ENCODE measurements at regions not wholly inside any gene's neighbourhood (a gene's known extent, or its start where the extent isn't known, plus 50 kb on each side); places are given as distances from the start of the nearest gene placed in this dataset.

DNA sequence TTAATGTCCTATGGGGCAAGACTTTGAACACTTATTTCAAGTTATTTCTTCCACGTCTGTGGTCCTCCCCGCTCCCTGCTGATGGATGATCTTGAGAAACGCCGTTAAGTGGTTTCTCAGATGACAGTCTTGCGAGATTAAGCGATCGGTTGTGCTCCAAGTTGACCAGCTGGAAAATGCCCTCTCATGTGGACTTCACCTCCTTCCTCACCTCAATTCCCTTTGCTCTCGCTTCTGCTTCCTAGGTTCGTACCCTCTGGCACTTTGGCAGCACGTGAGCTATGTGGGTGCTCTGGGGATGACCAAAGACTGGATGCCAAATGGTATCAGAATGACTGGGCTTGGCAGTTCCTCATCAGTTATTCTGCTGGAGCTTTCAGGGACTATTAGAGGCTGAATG, 480.0 kb downstream of the ZNF536 start:
- TF ChIP-seq, protein P1, sequence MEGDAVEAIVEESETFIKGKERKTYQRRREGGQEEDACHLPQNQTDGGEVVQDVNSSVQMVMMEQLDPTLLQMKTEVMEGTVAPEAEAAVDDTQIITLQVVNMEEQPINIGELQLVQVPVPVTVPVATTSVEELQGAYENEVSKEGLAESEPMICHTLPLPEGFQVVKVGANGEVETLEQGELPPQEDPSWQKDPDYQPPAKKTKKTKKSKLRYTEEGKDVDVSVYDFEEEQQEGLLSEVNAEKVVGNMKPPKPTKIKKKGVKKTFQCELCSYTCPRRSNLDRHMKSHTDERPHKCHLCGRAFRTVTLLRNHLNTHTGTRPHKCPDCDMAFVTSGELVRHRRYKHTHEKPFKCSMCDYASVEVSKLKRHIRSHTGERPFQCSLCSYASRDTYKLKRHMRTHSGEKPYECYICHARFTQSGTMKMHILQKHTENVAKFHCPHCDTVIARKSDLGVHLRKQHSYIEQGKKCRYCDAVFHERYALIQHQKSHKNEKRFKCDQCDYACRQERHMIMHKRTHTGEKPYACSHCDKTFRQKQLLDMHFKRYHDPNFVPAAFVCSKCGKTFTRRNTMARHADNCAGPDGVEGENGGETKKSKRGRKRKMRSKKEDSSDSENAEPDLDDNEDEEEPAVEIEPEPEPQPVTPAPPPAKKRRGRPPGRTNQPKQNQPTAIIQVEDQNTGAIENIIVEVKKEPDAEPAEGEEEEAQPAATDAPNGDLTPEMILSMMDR (IDR thresholded peaks at IDR 0.05; ENCODE audit: insufficient read depth, low read length) = no peak
- TF ChIP-seq POLR2AphosphoS5 (IDR thresholded peaks at IDR 0.05; ENCODE audit: low read depth) (no peak), REST (IDR thresholded peaks at IDR 0.05; ENCODE audit: insufficient replicate concordance, low read depth) (no peak)
